ENCODE measurements at regions not wholly inside any gene's neighbourhood (a gene's known extent, or its start where the extent isn't known, plus 50 kb on each side); places are given as distances from the start of the nearest gene placed in this dataset.

- Histone ChIP-seq H3K27me3 (no peaks in the 10 kb centered on the region), H3K4me3 (no peak overlapping the region), H3K9me3 (no peaks in the 10 kb centered on the region), H3K27ac (no peak overlapping the region), H3K4me1 (peaks cover 0 to 19% (median 4%) of the 10 kb centered on the region in 3 donors), H3K36me3 (no peaks in the 10 kb centered on the region)
- no peak for TF ChIP-seq POLR2A (IDR thresholded peaks at IDR 0.05)
- TF ChIP-seq, protein P1, sequence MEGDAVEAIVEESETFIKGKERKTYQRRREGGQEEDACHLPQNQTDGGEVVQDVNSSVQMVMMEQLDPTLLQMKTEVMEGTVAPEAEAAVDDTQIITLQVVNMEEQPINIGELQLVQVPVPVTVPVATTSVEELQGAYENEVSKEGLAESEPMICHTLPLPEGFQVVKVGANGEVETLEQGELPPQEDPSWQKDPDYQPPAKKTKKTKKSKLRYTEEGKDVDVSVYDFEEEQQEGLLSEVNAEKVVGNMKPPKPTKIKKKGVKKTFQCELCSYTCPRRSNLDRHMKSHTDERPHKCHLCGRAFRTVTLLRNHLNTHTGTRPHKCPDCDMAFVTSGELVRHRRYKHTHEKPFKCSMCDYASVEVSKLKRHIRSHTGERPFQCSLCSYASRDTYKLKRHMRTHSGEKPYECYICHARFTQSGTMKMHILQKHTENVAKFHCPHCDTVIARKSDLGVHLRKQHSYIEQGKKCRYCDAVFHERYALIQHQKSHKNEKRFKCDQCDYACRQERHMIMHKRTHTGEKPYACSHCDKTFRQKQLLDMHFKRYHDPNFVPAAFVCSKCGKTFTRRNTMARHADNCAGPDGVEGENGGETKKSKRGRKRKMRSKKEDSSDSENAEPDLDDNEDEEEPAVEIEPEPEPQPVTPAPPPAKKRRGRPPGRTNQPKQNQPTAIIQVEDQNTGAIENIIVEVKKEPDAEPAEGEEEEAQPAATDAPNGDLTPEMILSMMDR (IDR thresholded peaks at IDR 0.05) = no peak
- no peak for DNase-seq
- intact Hi-C loops (cut with DNase I) = no loop called here
- WGBS, 2 donors = 86 to 88% methylated on average over 2 of the region's 2 CpGs
Measured at GRCh38 chr2:151060287-151060686, 201.4 kb downstream of the RBM43 start.

GRCh38 chr2:151056870-151057269 lies 204.8 kb downstream of the RBM43 start:
- Histone ChIP-seq H3K4me3 (no peak overlapping the region), H3K36me3 (no peaks in the 10 kb centered on the region), H3K9me3 (no peaks in the 10 kb centered on the region), H3K4me1 (peaks cover 0 to 22% (median 4%) of the 10 kb centered on the region in 3 donors), H3K27ac (peak overlapping the region in 1 of 4 donors; percentile 25), H3K27me3 (no peaks in the 10 kb centered on the region)
- no peak for TF ChIP-seq POLR2A (IDR thresholded peaks at IDR 0.05)
- TF ChIP-seq, protein P1 (IDR thresholded peaks at IDR 0.05) = no peak
- intact Hi-C loops (cut with DNase I) = no loop called here
- DNase-seq = no peak
- 30 to 58% methylated on average over 1 of the region's 1 CpG for WGBS, 2 donors

- no peak for TF ChIP-seq POLR2A (IDR thresholded peaks at IDR 0.05)
- TF ChIP-seq, protein P1 (IDR thresholded peaks at IDR 0.05) = no peak
- WGBS, 2 donors = 20 to 29% methylated on average over 1 of the region's 1 CpG
- no peak for DNase-seq
- H3K27ac ChIP-seq = no peak overlapping the region
- intact Hi-C loops (cut with DNase I) = no loop called here
- H3K9me3 ChIP-seq = no peaks in the 10 kb centered on the region
- peaks cover 0 to 27% (median 4%) of the 10 kb centered on the region in 3 donors for H3K4me1 ChIP-seq
- no peaks in the 10 kb centered on the region for H3K36me3 ChIP-seq
- no peaks in the 10 kb centered on the region for H3K27me3 ChIP-seq
- H3K4me3 ChIP-seq = no peak overlapping the region
Measured at GRCh38 chr2:151053661-151053990, 208.0 kb downstream of the RBM43 start.

- DNase-seq = no peak
- Histone ChIP-seq H3K27ac (no peak overlapping the region), H3K9me3 (no peaks in the 10 kb centered on the region), H3K36me3 (no peaks in the 10 kb centered on the region), H3K4me3 (no peak overlapping the region), H3K4me1 (peaks cover 0 to 27% (median 4%) of the 10 kb centered on the region in 3 donors), H3K27me3 (no peaks in the 10 kb centered on the region)
- 22 to 35% methylated on average over 1 of the region's 1 CpG for WGBS, 2 donors
- TF ChIP-seq, protein P1 (IDR thresholded peaks at IDR 0.05) = no peak
- TF ChIP-seq POLR2A (IDR thresholded peaks at IDR 0.05) = no peak
- intact Hi-C loops (cut with DNase I) = no loop called here
Measured at GRCh38 chr2:151052850-151053660, 208.6 kb downstream of the RBM43 start.

GRCh38 chr2:151051574-151052220 lies 210.0 kb downstream of the RBM43 start:
- intact Hi-C loops (cut with DNase I) = no loop called here
- H3K4me3 ChIP-seq = no peak overlapping the region
- TF ChIP-seq, protein P1 (IDR thresholded peaks at IDR 0.05) = peak; percentile 26 to 85 (median 71)
- no peak for TF ChIP-seq POLR2A (IDR thresholded peaks at IDR 0.05)

More at GRCh38 chr2:151051574-151052220, 210.0 kb downstream of the RBM43 start:
- peaks cover 0 to 17% (median 0%) of the 10 kb centered on the region in 3 donors for H3K4me1 ChIP-seq
- 0 to 2% methylated on average over 2 of the region's 2 CpGs for WGBS, 2 donors
- H3K36me3 ChIP-seq = no peaks in the 10 kb centered on the region
- H3K27me3 ChIP-seq = no peaks in the 10 kb centered on the region
- H3K9me3 ChIP-seq = no peaks in the 10 kb centered on the region
- no peak for DNase-seq
- no peak overlapping the region for H3K27ac ChIP-seq

Measured in esophagus squamous epithelium (tissue), 5 donors.